ENCODE measurements at regions not wholly inside any gene's neighbourhood (a gene's known extent, or its start where the extent isn't known, plus 50 kb on each side); places are given as distances from the start of the nearest gene placed in this dataset.
"Not testable (repeated sequence)": the region's sequence is repeated elsewhere in the genome, so short reads cannot be mapped to it uniquely, and the experiment has no call there.

- Histone ChIP-seq H3K4me1 (ENCODE audit: insufficient read depth, low read length) (peaks cover 6% of the 10 kb centered on the region), H3K27ac (ENCODE audit: low read depth in 1 of 2, low read length in 2 of 2) (no peak overlapping the region), H3K4me3 (ENCODE audit: low read length) (no peak overlapping the region), H3K9me3 (ENCODE audit: control insufficient read depth in 1 of 2, insufficient read depth in 1 of 2, low read length in 2 of 2) (no peaks in the 10 kb centered on the region), H3K27me3 (ENCODE audit: control insufficient read depth in 1 of 2, insufficient read depth in 2 of 2, low read length in 2 of 2) (no peaks in the 10 kb centered on the region), H3K36me3 (ENCODE audit: insufficient read depth, low read length) (peaks cover 51% of the 10 kb centered on the region)
- no peak for TF ChIP-seq CTCF (IDR thresholded peaks at IDR 0.05)
- Mint-ChIP-seq H3K36me3 (ENCODE audit: low read depth) (peaks cover 66% of the 10 kb centered on the region), H3K4me3 (no peak overlapping the region), H3K9me3 (no peaks in the 10 kb centered on the region), H3K27me3 (no peaks in the 10 kb centered on the region), H3K4me1 (ENCODE audit: low read depth) (peaks cover 33% of the 10 kb centered on the region), H3K27ac (no peak overlapping the region)
- DNase-seq (no peak), ATAC-seq (ENCODE audit: poor library complexity) (no peak)
- intact Hi-C loops (cut with DNase I, micrococcal nuclease) = loop anchor here in 1 of 2 experiments (2.0 kb wide), 1 partner anchor 16 kb away; no protein-coding TSS in a partner anchor
- ChIA-PET POLR2A (interaction anchor here (1.3 to 1.6 kb wide), 3 partner anchors 17 to 107 kb away, joined by 4 to 10 read pairs (median 4); partner anchors contain the start of genes MRPS6 and SLC5A3), CTCF (interaction anchor here (1.5 kb wide), 1 partner anchor 42 kb away, joined by 9 read pairs; no protein-coding TSS in a partner anchor)
Measured at GRCh38 chr21:33966324-33966949, 50.8 kb upstream of the ATP5PO start.

GRCh38 chr21:33965662-33966061 lies 50.1 kb upstream of the ATP5PO start:
- not testable (repeated sequence) for H3K9me3 ChIP-seq (ENCODE audit: control insufficient read depth in 1 of 2, insufficient read depth in 1 of 2, low read length in 2 of 2); DNase-seq; H3K27me3 Mint-ChIP-seq; H3K27ac ChIP-seq (ENCODE audit: low read depth in 1 of 2, low read length in 2 of 2); ATAC-seq (ENCODE audit: poor library complexity); H3K27ac Mint-ChIP-seq; H3K4me3 ChIP-seq (ENCODE audit: low read length); H3K4me3 Mint-ChIP-seq; H3K27me3 ChIP-seq (ENCODE audit: control insufficient read depth in 1 of 2, insufficient read depth in 2 of 2, low read length in 2 of 2); H3K9me3 Mint-ChIP-seq; H3K4me1 ChIP-seq (ENCODE audit: insufficient read depth, low read length)
- ChIA-PET CTCF (interaction anchor here (1.5 kb wide), 1 partner anchor 42 kb away, joined by 9 read pairs; no protein-coding TSS in a partner anchor), POLR2A (interaction anchor here (1.4 to 1.6 kb wide), 2 partner anchors 42 to 108 kb away, joined by 4 read pairs; partner anchors contain the start of genes MRPS6 and SLC5A3)
- peaks cover 52% of the 10 kb centered on the region for H3K36me3 ChIP-seq (ENCODE audit: insufficient read depth, low read length)
- Mint-ChIP-seq H3K4me1 (ENCODE audit: low read depth) (peaks cover 33% of the 10 kb centered on the region), H3K36me3 (ENCODE audit: low read depth) (peaks cover 67% of the 10 kb centered on the region)
- intact Hi-C loops (cut with DNase I, micrococcal nuclease) = loop anchor here in 1 of 2 experiments (2.0 kb wide), 1 partner anchor 15 kb away; no protein-coding TSS in a partner anchor

Data from CD4-positive, alpha-beta T cell (primary cell).